ENCODE measurements at regions not wholly inside any gene's neighbourhood (a gene's known extent, or its start where the extent isn't known, plus 50 kb on each side); places are given as distances from the start of the nearest gene placed in this dataset.

- no peaks in the 10 kb centered on the region for H3K4me1 ChIP-seq (ENCODE audit: control insufficient read depth, insufficient read depth, low read length)
These were observed 130.6 kb downstream of the TDRD15 start for GRCh38 chr2:21254170-21254965.

GRCh38 chr2:21256006-21256405 lies 132.2 kb downstream of the TDRD15 start:
- no peaks in the 10 kb centered on the region for H3K9me3 ChIP-seq (replicated peaks; ENCODE audit: low read length)
- no peak overlapping the region for H3K4me2 ChIP-seq (ENCODE audit: low read length)
- H3K27me3 ChIP-seq (ENCODE audit: control insufficient read depth, insufficient read depth, low read length), result no peaks in the 10 kb centered on the region
- H3K9ac ChIP-seq (ENCODE audit: low read depth, low read length), result no peak overlapping the region
- H3K36me3 ChIP-seq (ENCODE audit: insufficient read depth, low read length), result no peaks in the 10 kb centered on the region
- H3K4me1 ChIP-seq (ENCODE audit: control insufficient read depth, insufficient read depth, low read length), result no peaks in the 10 kb centered on the region
- no peak overlapping the region for H3K4me3 ChIP-seq (ENCODE audit: low read length)

More at GRCh38 chr2:21254170-21254965, 130.6 kb downstream of the TDRD15 start:
- Histone ChIP-seq H3K4me3 (ENCODE audit: low read length) (no peak overlapping the region), H3K27me3 (ENCODE audit: control insufficient read depth, insufficient read depth, low read length) (no peaks in the 10 kb centered on the region), H3K36me3 (ENCODE audit: insufficient read depth, low read length) (no peaks in the 10 kb centered on the region), H3K9me3 (replicated peaks; ENCODE audit: low read length) (no peaks in the 10 kb centered on the region), H3K4me2 (ENCODE audit: low read length) (no peak overlapping the region), H3K9ac (ENCODE audit: low read depth, low read length) (no peak overlapping the region)

- H3K4me2 ChIP-seq (ENCODE audit: low read length), result no peak overlapping the region
- H3K9me3 ChIP-seq (replicated peaks; ENCODE audit: low read length), result no peaks in the 10 kb centered on the region
- H3K36me3 ChIP-seq (ENCODE audit: insufficient read depth, low read length), result no peaks in the 10 kb centered on the region
- no peak overlapping the region for H3K4me3 ChIP-seq (ENCODE audit: low read length)
- H3K27me3 ChIP-seq (ENCODE audit: control insufficient read depth, insufficient read depth, low read length), result no peaks in the 10 kb centered on the region
- H3K4me1 ChIP-seq (ENCODE audit: control insufficient read depth, insufficient read depth, low read length), result no peaks in the 10 kb centered on the region
- no peak overlapping the region for H3K9ac ChIP-seq (ENCODE audit: low read depth, low read length)
These were observed 133.9 kb downstream of the TDRD15 start for GRCh38 chr2:21257621-21258020.

- no peaks in the 10 kb centered on the region for H3K9me3 ChIP-seq (replicated peaks; ENCODE audit: low read length)
- no peak overlapping the region for H3K4me3 ChIP-seq (ENCODE audit: low read length)
- no peak overlapping the region for H3K4me2 ChIP-seq (ENCODE audit: low read length)
- H3K36me3 ChIP-seq (ENCODE audit: insufficient read depth, low read length), result no peaks in the 10 kb centered on the region
- no peak overlapping the region for H3K9ac ChIP-seq (ENCODE audit: low read depth, low read length)
- no peaks in the 10 kb centered on the region for H3K27me3 ChIP-seq (ENCODE audit: control insufficient read depth, insufficient read depth, low read length)
- no peaks in the 10 kb centered on the region for H3K4me1 ChIP-seq (ENCODE audit: control insufficient read depth, insufficient read depth, low read length)
These were observed 134.3 kb downstream of the TDRD15 start for GRCh38 chr2:21258082-21258481.

- no peaks in the 10 kb centered on the region for H3K9me3 ChIP-seq (replicated peaks; ENCODE audit: low read length)
- H3K4me3 ChIP-seq (ENCODE audit: low read length), result no peak overlapping the region
- H3K4me2 ChIP-seq (ENCODE audit: low read length), result no peak overlapping the region
- no peak overlapping the region for H3K9ac ChIP-seq (ENCODE audit: low read depth, low read length)
- no peaks in the 10 kb centered on the region for H3K4me1 ChIP-seq (ENCODE audit: control insufficient read depth, insufficient read depth, low read length)
- H3K36me3 ChIP-seq (ENCODE audit: insufficient read depth, low read length), result no peaks in the 10 kb centered on the region
- no peaks in the 10 kb centered on the region for H3K27me3 ChIP-seq (ENCODE audit: control insufficient read depth, insufficient read depth, low read length)
These were observed 136.5 kb downstream of the TDRD15 start for GRCh38 chr2:21260311-21260710.

- H3K4me1 ChIP-seq (ENCODE audit: control insufficient read depth, insufficient read depth, low read length), result no peaks in the 10 kb centered on the region
- H3K4me2 ChIP-seq (ENCODE audit: low read length), result no peak overlapping the region
- H3K27me3 ChIP-seq (ENCODE audit: control insufficient read depth, insufficient read depth, low read length), result no peaks in the 10 kb centered on the region
- H3K9ac ChIP-seq (ENCODE audit: low read depth, low read length), result no peak overlapping the region
- no peaks in the 10 kb centered on the region for H3K36me3 ChIP-seq (ENCODE audit: insufficient read depth, low read length)
- no peak overlapping the region for H3K4me3 ChIP-seq (ENCODE audit: low read length)
- H3K9me3 ChIP-seq (replicated peaks; ENCODE audit: low read length), result no peaks in the 10 kb centered on the region
These were observed 137.8 kb downstream of the TDRD15 start for GRCh38 chr2:21261591-21261990.

- no peak overlapping the region for H3K4me2 ChIP-seq (ENCODE audit: low read length)
- H3K36me3 ChIP-seq (ENCODE audit: insufficient read depth, low read length), result no peaks in the 10 kb centered on the region
- no peaks in the 10 kb centered on the region for H3K27me3 ChIP-seq (ENCODE audit: control insufficient read depth, insufficient read depth, low read length)
- no peaks in the 10 kb centered on the region for H3K9me3 ChIP-seq (replicated peaks; ENCODE audit: low read length)
- no peak overlapping the region for H3K9ac ChIP-seq (ENCODE audit: low read depth, low read length)
- H3K4me3 ChIP-seq (ENCODE audit: low read length), result no peak overlapping the region
- H3K4me1 ChIP-seq (ENCODE audit: control insufficient read depth, insufficient read depth, low read length), result no peaks in the 10 kb centered on the region
These were observed 138.7 kb downstream of the TDRD15 start for GRCh38 chr2:21262426-21262940.

- no peak overlapping the region for H3K9ac ChIP-seq (ENCODE audit: low read depth, low read length)
- no peak overlapping the region for H3K4me3 ChIP-seq (ENCODE audit: low read length)
These were observed 139.9 kb downstream of the TDRD15 start for GRCh38 chr2:21263622-21264021.

GRCh38 chr2:21265752-21266151 lies 142.0 kb downstream of the TDRD15 start:
- Histone ChIP-seq H3K27me3 (ENCODE audit: control insufficient read depth, insufficient read depth, low read length) (peaks cover 3% of the 10 kb centered on the region), H3K9me3 (replicated peaks; ENCODE audit: low read length) (no peaks in the 10 kb centered on the region), H3K9ac (ENCODE audit: low read depth, low read length) (no peak overlapping the region), H3K4me2 (ENCODE audit: low read length) (no peak overlapping the region), H3K4me1 (ENCODE audit: control insufficient read depth, insufficient read depth, low read length) (no peaks in the 10 kb centered on the region), H3K36me3 (ENCODE audit: insufficient read depth, low read length) (no peaks in the 10 kb centered on the region), H3K4me3 (ENCODE audit: low read length) (no peak overlapping the region)

More at GRCh38 chr2:21263622-21264021, 139.9 kb downstream of the TDRD15 start:
- no peak overlapping the region for H3K4me2 ChIP-seq (ENCODE audit: low read length)
- peaks cover 3% of the 10 kb centered on the region for H3K27me3 ChIP-seq (ENCODE audit: control insufficient read depth, insufficient read depth, low read length)
- no peaks in the 10 kb centered on the region for H3K9me3 ChIP-seq (replicated peaks; ENCODE audit: low read length)
- H3K36me3 ChIP-seq (ENCODE audit: insufficient read depth, low read length), result no peaks in the 10 kb centered on the region
- H3K4me1 ChIP-seq (ENCODE audit: control insufficient read depth, insufficient read depth, low read length), result no peaks in the 10 kb centered on the region

- Histone ChIP-seq H3K9me3 (replicated peaks; ENCODE audit: low read length) (no peaks in the 10 kb centered on the region), H3K36me3 (ENCODE audit: insufficient read depth, low read length) (no peaks in the 10 kb centered on the region), H3K4me1 (ENCODE audit: control insufficient read depth, insufficient read depth, low read length) (no peaks in the 10 kb centered on the region), H3K4me3 (ENCODE audit: low read length) (no peak overlapping the region), H3K9ac (ENCODE audit: low read depth, low read length) (no peak overlapping the region), H3K4me2 (ENCODE audit: low read length) (no peak overlapping the region), H3K27me3 (ENCODE audit: control insufficient read depth, insufficient read depth, low read length) (peaks cover 3% of the 10 kb centered on the region)
These were observed 143.6 kb downstream of the TDRD15 start for GRCh38 chr2:21267232-21267835.

GRCh38 chr2:21268197-21268877 lies 144.6 kb downstream of the TDRD15 start:
- Histone ChIP-seq H3K27me3 (ENCODE audit: control insufficient read depth, insufficient read depth, low read length) (peaks cover 3% of the 10 kb centered on the region), H3K9ac (ENCODE audit: low read depth, low read length) (no peak overlapping the region), H3K4me3 (ENCODE audit: low read length) (no peak overlapping the region)

More at GRCh38 chr2:21268197-21268877, 144.6 kb downstream of the TDRD15 start:
- no peaks in the 10 kb centered on the region for H3K9me3 ChIP-seq (replicated peaks; ENCODE audit: low read length)
- H3K36me3 ChIP-seq (ENCODE audit: insufficient read depth, low read length), result no peaks in the 10 kb centered on the region
- H3K4me2 ChIP-seq (ENCODE audit: low read length), result no peak overlapping the region
- H3K4me1 ChIP-seq (ENCODE audit: control insufficient read depth, insufficient read depth, low read length), result no peaks in the 10 kb centered on the region

Measured in skeletal muscle satellite cell (primary cell).